Prostate gland (tissue), 2 donors: ENCODE measurements at regions not wholly inside any gene's neighbourhood (a gene's known extent, or its start where the extent isn't known, plus 50 kb on each side); places are given as distances from the start of the nearest gene placed in this dataset.

Source experiments
- DNase-seq: peaks from one replicate; pipeline ENCODE4 v3.0.0-alpha.2; 2019; ENCODE audit warnings: low spot score
- H3K27ac ChIP-seq, 2 donors: fragments of 200-600 bp; sonication (generic); 2 replicates each; pipeline ENCODE4 v1.5.1; 2017 to 2019
- H3K27me3 ChIP-seq: fragments of 200-600 bp; sonication (generic); replicated peaks from 2 replicates; pipeline ENCODE4 v1.5.1; 2019; ENCODE audit not compliant: insufficient read depth
- H3K36me3 ChIP-seq, 2 donors: fragments of 200-600 bp; sonication (generic); 1 replicate in 1 of 2; 2 replicates in 1 of 2; pipeline versions ENCODE4 v1.5.1 to v1.8.1; 2017 to 2019
- H3K4me1 ChIP-seq: fragments of 200-600 bp; sonication (generic); replicated peaks from 2 replicates; pipeline ENCODE4 v1.5.1; 2019
- H3K4me3 ChIP-seq, 2 donors: fragments of 200-600 bp; sonication (generic); 2 replicates each; pipeline ENCODE4 v1.5.1; 2017 to 2019
- H3K9me3 ChIP-seq: fragments of 200-600 bp; sonication (generic); 2 replicates; pipeline ENCODE4 v1.5.1; 2017
- CTCF ChIP-seq, 4 experiments: fragments of 200-600 bp in 2 of 4; fragments of 450-650 bp in 2 of 4; sonication (generic) in 2 of 4; IDR thresholded peaks; 1 replicate in 3 of 4; 2 replicates in 1 of 4; pipeline ENCODE4 v1.5.1; 2016 to 2019; ENCODE audit warnings: antibody characterized with exemption in 4 of 4, mild to moderate bottlenecking in 2 of 4, moderate library complexity in 2 of 4
- POLR2A ChIP-seq: fragments of 450-650 bp; IDR thresholded peaks from one replicate; pipeline ENCODE4 v1.6.1; 2016; ENCODE audit warnings: antibody characterized with exemption, mild to moderate bottlenecking
- POLR2AphosphoS5 ChIP-seq: sonication (generic); formaldehyde crosslinking; IDR thresholded peaks from one replicate; pipeline ENCODE4 v1.6.1; 2017; ENCODE audit warnings: antibody characterized with exemption
- WGBS: methylation state at CpG from one replicate; pipeline ENCODE4 v1.1.5; 2018; 5-methylcytosine and 5-hydroxymethylcytosine counted together
- intact Hi-C: fragments of 100-400 bp; cut with DNase I; formaldehyde crosslinking; loops from one replicate; pipeline ENCODE4 v1.14.2; 2022

GRCh38 chr13:104961246-104961645 lies 1574.2 kb downstream of the EFNB2 start:
- Histone ChIP-seq H3K27me3 (no peaks in the 10 kb centered on the region), H3K4me1 (no peaks in the 10 kb centered on the region), H3K27ac (no peak overlapping the region), H3K4me3 (no peak overlapping the region), H3K36me3 (no peaks in the 10 kb centered on the region), H3K9me3 (no peaks in the 10 kb centered on the region)
- TF ChIP-seq POLR2A (no peak), POLR2AphosphoS5 (no peak), CTCF (IDR thresholded peaks at IDR 0.05) (no peak)
- DNase-seq = no peak
- intact Hi-C loops = no loop called here
- 96% methylated on average over 6 of the region's 6 CpGs for WGBS

GRCh38 chr13:104954210-104954609 lies 1581.3 kb downstream of the EFNB2 start:
- Histone ChIP-seq H3K4me3 (no peak overlapping the region), H3K9me3 (no peaks in the 10 kb centered on the region), H3K4me1 (no peaks in the 10 kb centered on the region), H3K36me3 (no peaks in the 10 kb centered on the region), H3K27me3 (no peaks in the 10 kb centered on the region), H3K27ac (no peak overlapping the region)
- intact Hi-C loops = no loop called here
- DNase-seq = no peak
- no peak for TF ChIP-seq POLR2AphosphoS5
- TF ChIP-seq POLR2A = no peak
- TF ChIP-seq CTCF (IDR thresholded peaks at IDR 0.05) = no peak
- 79% methylated on average over 2 of the region's 2 CpGs for WGBS

- H3K4me1 ChIP-seq = no peaks in the 10 kb centered on the region
- 64% methylated on average over 2 of the region's 2 CpGs for WGBS
- no peaks in the 10 kb centered on the region for H3K9me3 ChIP-seq
- DNase-seq = no peak
- H3K4me3 ChIP-seq = no peak overlapping the region
- no peak for TF ChIP-seq POLR2A
- no peak for TF ChIP-seq POLR2AphosphoS5
- no peak for TF ChIP-seq CTCF (IDR thresholded peaks at IDR 0.05)
- intact Hi-C loops = no loop called here
- H3K36me3 ChIP-seq = no peaks in the 10 kb centered on the region
- no peaks in the 10 kb centered on the region for H3K27me3 ChIP-seq
- H3K27ac ChIP-seq = no peak overlapping the region
Measured at GRCh38 chr13:104953588-104953987, 1581.9 kb downstream of the EFNB2 start.

GRCh38 chr13:104949840-104950740 lies 1585.4 kb downstream of the EFNB2 start:
- no peaks in the 10 kb centered on the region for H3K9me3 ChIP-seq
- intact Hi-C loops = no loop called here
- TF ChIP-seq POLR2AphosphoS5 (no peak), POLR2A (no peak), CTCF (IDR thresholded peaks at IDR 0.05) (no peak)
- 84% methylated on average over 9 of the region's 9 CpGs for WGBS
- no peak overlapping the region for H3K4me3 ChIP-seq
- H3K36me3 ChIP-seq = no peaks in the 10 kb centered on the region
- no peaks in the 10 kb centered on the region for H3K27me3 ChIP-seq
- no peak overlapping the region for H3K27ac ChIP-seq
- H3K4me1 ChIP-seq = no peaks in the 10 kb centered on the region
- no peak for DNase-seq

GRCh38 chr13:104944176-104944575 lies 1591.3 kb downstream of the EFNB2 start:
- intact Hi-C loops = no loop called here
- no peak for DNase-seq
- no peak for TF ChIP-seq CTCF (IDR thresholded peaks at IDR 0.05)
- no peak for TF ChIP-seq POLR2A
- TF ChIP-seq POLR2AphosphoS5 = no peak
- no peaks in the 10 kb centered on the region for H3K4me1 ChIP-seq
- no peaks in the 10 kb centered on the region for H3K36me3 ChIP-seq
- no peak overlapping the region for H3K4me3 ChIP-seq
- 81% methylated on average over 2 of the region's 2 CpGs for WGBS
- no peak overlapping the region for H3K27ac ChIP-seq
- no peaks in the 10 kb centered on the region for H3K27me3 ChIP-seq
- no peaks in the 10 kb centered on the region for H3K9me3 ChIP-seq
